H9 (cell line): ENCODE measurements at regions not wholly inside any gene's neighbourhood (a gene's known extent, or its start where the extent isn't known, plus 50 kb on each side); places are given as distances from the start of the nearest gene placed in this dataset.

ENCODE experiments used
- DNase-seq: peaks from one replicate; pipeline ENCODE4 v3.0.0-alpha.2; 2017
- H2AFZ ChIP-seq: one replicate; pipeline ENCODE4 v1.6.1; 2013; ENCODE audit warnings: mild to moderate bottlenecking, low read length, control low read depth, moderate library complexity
- H2AK5ac ChIP-seq: 2 replicates; pipeline ENCODE4 v1.6.1; 2013; ENCODE audit warnings: low read length, control low read depth, mixed read lengths; ENCODE audit not compliant: insufficient read length
- H2BK120ac ChIP-seq: one replicate; pipeline ENCODE4 v1.6.1; 2013; ENCODE audit warnings: low read depth, mild to moderate bottlenecking, low read length, control low read depth, inconsistent platforms; ENCODE audit not compliant: poor library complexity, severe bottlenecking
- H2BK12ac ChIP-seq: 2 replicates; pipeline ENCODE4 v1.6.1; 2013; ENCODE audit warnings: low read length, control low read depth, mixed read lengths, low read depth; ENCODE audit not compliant: insufficient read length
- H2BK15ac ChIP-seq: 2 replicates; pipeline ENCODE4 v1.6.1; 2013; ENCODE audit warnings: low read depth, low read length, control low read depth
- H2BK20ac ChIP-seq: one replicate; pipeline ENCODE4 v1.6.1; 2013; ENCODE audit warnings: low read depth, mild to moderate bottlenecking, low read length, control low read depth, inconsistent platforms; ENCODE audit not compliant: poor library complexity, severe bottlenecking
- H2BK5ac ChIP-seq: 2 replicates; pipeline ENCODE4 v1.6.1; 2013; ENCODE audit warnings: low read length, control low read depth, mixed read lengths; ENCODE audit not compliant: insufficient read length
- H3K14ac ChIP-seq: 2 replicates; pipeline ENCODE4 v1.6.1; 2013; ENCODE audit warnings: low read length, control low read depth; ENCODE audit not compliant: insufficient read depth
- H3K18ac ChIP-seq: 2 replicates; pipeline ENCODE4 v1.6.1; 2013; ENCODE audit warnings: low read depth, mild to moderate bottlenecking, mixed read lengths, low read length, control low read depth; ENCODE audit not compliant: insufficient read length
- H3K23ac ChIP-seq: 2 replicates; pipeline ENCODE4 v1.6.1; 2013; ENCODE audit warnings: low read length, control low read depth, mixed read lengths, low read depth; ENCODE audit not compliant: insufficient read length
- H3K23me2 ChIP-seq: 2 replicates; pipeline ENCODE4 v1.6.1; 2013; ENCODE audit warnings: low read depth, mild to moderate bottlenecking, mixed read lengths, low read length, control low read depth; ENCODE audit not compliant: insufficient read length, poor library complexity, severe bottlenecking
- H3K27ac ChIP-seq: 2 replicates; pipeline ENCODE4 v1.5.1; 2013; ENCODE audit warnings: low read length, control low read depth, mixed read lengths, low read depth; ENCODE audit not compliant: insufficient read length
- H3K27me3 ChIP-seq: 2 replicates; pipeline ENCODE4 v1.6.1; 2013; ENCODE audit warnings: low read length, control low read depth, inconsistent platforms; ENCODE audit not compliant: insufficient read depth
- H3K4ac ChIP-seq: 2 replicates; pipeline ENCODE4 v1.6.1; 2013; ENCODE audit warnings: low read depth, mild to moderate bottlenecking, control low read depth, inconsistent platforms, low read length, moderate library complexity
- H3K4me1 ChIP-seq: 2 replicates; pipeline ENCODE4 v1.6.1; 2013; ENCODE audit warnings: low read length, control low read depth, inconsistent platforms; ENCODE audit not compliant: insufficient read depth
- H3K4me2 ChIP-seq: 2 replicates; pipeline ENCODE4 v1.6.1; 2013; ENCODE audit warnings: low read length, control low read depth, mixed read lengths; ENCODE audit not compliant: insufficient read length, insufficient read depth
- H3K56ac ChIP-seq: 2 replicates; pipeline ENCODE4 v1.6.1; 2013; ENCODE audit warnings: low read depth, mild to moderate bottlenecking, mixed read lengths, low read length, control low read depth; ENCODE audit not compliant: insufficient read length
- H3K79me1 ChIP-seq: 2 replicates; pipeline ENCODE4 v1.6.1; 2013; ENCODE audit warnings: low read depth, mild to moderate bottlenecking, moderate library complexity, low read length, control low read depth, inconsistent platforms; ENCODE audit not compliant: insufficient read depth, poor library complexity, severe bottlenecking
- H3K79me2 ChIP-seq: 2 replicates; pipeline ENCODE4 v1.6.1; 2013; ENCODE audit warnings: low read length, control low read depth, inconsistent platforms; ENCODE audit not compliant: insufficient read depth
- H3K9ac ChIP-seq: 2 replicates; pipeline ENCODE4 v1.6.1; 2013; ENCODE audit warnings: low read length, control low read depth, mixed read lengths; ENCODE audit not compliant: insufficient read length; ENCODE audit errors: extremely low read depth
- H3K9me3 ChIP-seq: one replicate; pipeline ENCODE4 v1.6.1; 2013; ENCODE audit warnings: low read depth, low read length, inconsistent platforms; ENCODE audit not compliant: control insufficient read depth
- H3T11ph ChIP-seq: one replicate; pipeline ENCODE4 v1.6.1; 2013; ENCODE audit warnings: mild to moderate bottlenecking, low read length, control low read depth, inconsistent platforms
- H4K20me1 ChIP-seq: one replicate; pipeline ENCODE4 v1.6.1; 2013; ENCODE audit not compliant: control insufficient read depth, insufficient read length, insufficient read depth
- H4K5ac ChIP-seq: 2 replicates; pipeline ENCODE4 v1.6.1; 2013; ENCODE audit warnings: low read depth, mild to moderate bottlenecking, mixed read lengths, low read length, control low read depth; ENCODE audit not compliant: insufficient read length
- H4K8ac ChIP-seq: replicated peaks from 2 replicates; pipeline ENCODE4 v1.6.1; 2013; ENCODE audit warnings: low read length, control low read depth, mixed read lengths, low read depth; ENCODE audit not compliant: insufficient read length
- H4K91ac ChIP-seq: 2 replicates; pipeline ENCODE4 v1.6.1; 2013; ENCODE audit warnings: low read depth, mild to moderate bottlenecking, moderate library complexity, mixed read lengths, low read length, control low read depth; ENCODE audit not compliant: insufficient read length
- H3K27ac Mint-ChIP-seq, 3 experiments: 2 replicates in 2 of 3; 3 replicates in 1 of 3; pipeline ENCODE4 v1.8.0; 2020 to 2021; ENCODE audit warnings: mixed read lengths in 3 of 3, mild to moderate bottlenecking in 1 of 3, moderate library complexity in 1 of 3
- H3K27me3 Mint-ChIP-seq: 2 replicates; pipeline ENCODE4 v1.8.0; 2021; ENCODE audit warnings: low read depth, mild to moderate bottlenecking, moderate library complexity, mixed read lengths
- H3K36me3 Mint-ChIP-seq, 3 experiments: 2 replicates in 2 of 3; 3 replicates in 1 of 3; pipeline ENCODE4 v1.8.0; 2020 to 2021; ENCODE audit warnings: low read depth in 3 of 3, mixed read lengths in 3 of 3; ENCODE audit not compliant: insufficient read depth in 1 of 3
- H3K4me1 Mint-ChIP-seq, 2 experiments: 2 replicates each; pipeline ENCODE4 v1.8.0; 2020; ENCODE audit warnings: mixed read lengths in 2 of 2
- H3K4me3 Mint-ChIP-seq, 2 experiments: 2 replicates in 1 of 2; 3 replicates in 1 of 2; pipeline ENCODE4 v1.8.0; 2020 to 2021; ENCODE audit warnings: mild to moderate bottlenecking in 2 of 2, mixed read lengths in 2 of 2, moderate library complexity in 1 of 2
- H3K9me3 Mint-ChIP-seq, 2 experiments: 2 replicates in 1 of 2; 3 replicates in 1 of 2; pipeline ENCODE4 v1.8.0; 2020; ENCODE audit warnings: mild to moderate bottlenecking in 2 of 2, mixed read lengths in 2 of 2, moderate library complexity in 1 of 2
- WGBS: extraction: QIAGEN DNeasy Blood & Tissue Kit; methylation state at CpG from one replicate; pipeline ENCODE4 v1.1.7; 2013; ENCODE audit warnings: missing lambda C conversion rate, low lambda C conversion rate, mixed read lengths; ENCODE audit not compliant: insufficient read length; ENCODE audit errors: extremely low coverage; 5-methylcytosine and 5-hydroxymethylcytosine counted together
- TF ChIP-seq, protein P1 (sequence below): fragments of 200-600 bp; sonication (generic); conservative IDR thresholded peaks from 3 replicates; pipeline ENCODE4 v1.8.0; 2021; ENCODE audit warnings: antibody characterized with exemption, mild to moderate bottlenecking

DNA sequence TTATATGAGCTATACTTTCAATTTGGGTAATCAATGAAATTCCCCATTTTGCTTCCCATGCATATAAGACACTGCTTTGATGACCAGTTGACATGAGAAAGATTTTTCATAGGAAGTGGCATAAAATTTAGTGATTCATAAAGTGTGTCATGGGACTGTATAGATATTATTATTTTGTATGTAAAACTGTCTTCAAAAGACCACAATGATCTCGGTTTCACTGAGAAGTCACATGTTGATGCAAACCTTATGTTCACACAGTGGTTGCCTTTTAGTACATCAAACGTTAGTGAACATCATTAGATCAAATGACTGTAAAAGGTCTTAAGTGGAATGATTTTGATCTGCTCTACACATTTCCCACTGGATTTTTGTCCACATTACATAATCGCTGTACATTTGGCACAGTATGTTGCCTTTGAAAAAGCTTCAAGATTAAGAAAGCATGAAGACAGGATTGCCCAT lies 349.2 kb upstream of the MEF2C start:
- WGBS: no CpG with 5 or more reads among the region's 3 CpGs
- Histone ChIP-seq H3T11ph (no peak overlapping the region), H3K79me1 (no peaks in the 10 kb centered on the region), H3K4me1 (no peaks in the 10 kb centered on the region), H3K79me2 (no peaks in the 10 kb centered on the region), H3K27me3 (no peaks in the 10 kb centered on the region), H3K4me2 (no peak overlapping the region), H2BK20ac (no peak overlapping the region), H3K14ac (no peak overlapping the region), H2BK12ac (no peak overlapping the region), H4K20me1 (no peaks in the 10 kb centered on the region), H3K56ac (no peak overlapping the region), H3K9ac (no peak overlapping the region), H3K23ac (no peak overlapping the region), H4K91ac (no peak overlapping the region), H3K9me3 (no peaks in the 10 kb centered on the region), H2AFZ (no peak overlapping the region), H2AK5ac (no peak overlapping the region), H3K27ac (no peak overlapping the region), H4K8ac (no peak overlapping the region), H3K18ac (no peak overlapping the region), H4K5ac (no peak overlapping the region), H2BK15ac (no peak overlapping the region), H3K23me2 (no peaks in the 10 kb centered on the region), H2BK5ac (no peak overlapping the region), H3K4ac (no peak overlapping the region), H2BK120ac (no peak overlapping the region)
- TF ChIP-seq, protein P1, sequence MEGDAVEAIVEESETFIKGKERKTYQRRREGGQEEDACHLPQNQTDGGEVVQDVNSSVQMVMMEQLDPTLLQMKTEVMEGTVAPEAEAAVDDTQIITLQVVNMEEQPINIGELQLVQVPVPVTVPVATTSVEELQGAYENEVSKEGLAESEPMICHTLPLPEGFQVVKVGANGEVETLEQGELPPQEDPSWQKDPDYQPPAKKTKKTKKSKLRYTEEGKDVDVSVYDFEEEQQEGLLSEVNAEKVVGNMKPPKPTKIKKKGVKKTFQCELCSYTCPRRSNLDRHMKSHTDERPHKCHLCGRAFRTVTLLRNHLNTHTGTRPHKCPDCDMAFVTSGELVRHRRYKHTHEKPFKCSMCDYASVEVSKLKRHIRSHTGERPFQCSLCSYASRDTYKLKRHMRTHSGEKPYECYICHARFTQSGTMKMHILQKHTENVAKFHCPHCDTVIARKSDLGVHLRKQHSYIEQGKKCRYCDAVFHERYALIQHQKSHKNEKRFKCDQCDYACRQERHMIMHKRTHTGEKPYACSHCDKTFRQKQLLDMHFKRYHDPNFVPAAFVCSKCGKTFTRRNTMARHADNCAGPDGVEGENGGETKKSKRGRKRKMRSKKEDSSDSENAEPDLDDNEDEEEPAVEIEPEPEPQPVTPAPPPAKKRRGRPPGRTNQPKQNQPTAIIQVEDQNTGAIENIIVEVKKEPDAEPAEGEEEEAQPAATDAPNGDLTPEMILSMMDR: no peak
- Mint-ChIP-seq H3K27me3 (no peaks in the 10 kb centered on the region), H3K9me3 (no peaks in the 10 kb centered on the region; a peak in 1 of 5 replicates), H3K4me1 (no peaks in the 10 kb centered on the region), H3K36me3 (no peaks in the 10 kb centered on the region), H3K4me3 (no peak overlapping the region), H3K27ac (no peak overlapping the region)
- no peak for DNase-seq
